A549 (cell line): ENCODE measurements at regions not wholly inside any gene's neighbourhood (a gene's known extent, or its start where the extent isn't known, plus 50 kb on each side); places are given as distances from the start of the nearest gene placed in this dataset.

Source experiments
- CBX2 ChIP-seq: fragments of 200-600 bp; sonication (generic); IDR thresholded peaks from 2 replicates; pipeline ENCODE4 v1.6.1; 2016; ENCODE audit warnings: low read depth, mild to moderate bottlenecking, borderline replicate concordance
- CTCF ChIP-seq: fragments of >200 bp; sonication (Bioruptor Twin); formaldehyde crosslinking; IDR thresholded peaks from 3 replicates; pipeline ENCODE4 v1.5.1; 2016
- POLR2AphosphoS2 ChIP-seq: conservative IDR thresholded peaks from 2 replicates; pipeline ENCODE4 v1.6.1; 2012; ENCODE audit warnings: low read length, improper control_type of control experiment, inconsistent platforms
- ZSCAN20 ChIP-seq: fragments of 250-450 bp; sonication (Bioruptor Pico); IDR thresholded peaks from 2 replicates; pipeline ENCODE4 v1.8.0; 2022; ENCODE audit warnings: mild to moderate bottlenecking, moderate library complexity
- TF ChIP-seq, protein P1 (sequence below): fragments of 200-600 bp; sonication (generic); IDR thresholded peaks from 2 replicates; pipeline ENCODE4 v1.6.1; 2016; ENCODE audit warnings: antibody characterized with exemption, mild to moderate bottlenecking, moderate library complexity

- TF ChIP-seq ZSCAN20 (CRISPR knock-in tag) (no peak), POLR2AphosphoS2 (no peak), CTCF (no peak), CBX2 (no peak)
- TF ChIP-seq, protein P1, sequence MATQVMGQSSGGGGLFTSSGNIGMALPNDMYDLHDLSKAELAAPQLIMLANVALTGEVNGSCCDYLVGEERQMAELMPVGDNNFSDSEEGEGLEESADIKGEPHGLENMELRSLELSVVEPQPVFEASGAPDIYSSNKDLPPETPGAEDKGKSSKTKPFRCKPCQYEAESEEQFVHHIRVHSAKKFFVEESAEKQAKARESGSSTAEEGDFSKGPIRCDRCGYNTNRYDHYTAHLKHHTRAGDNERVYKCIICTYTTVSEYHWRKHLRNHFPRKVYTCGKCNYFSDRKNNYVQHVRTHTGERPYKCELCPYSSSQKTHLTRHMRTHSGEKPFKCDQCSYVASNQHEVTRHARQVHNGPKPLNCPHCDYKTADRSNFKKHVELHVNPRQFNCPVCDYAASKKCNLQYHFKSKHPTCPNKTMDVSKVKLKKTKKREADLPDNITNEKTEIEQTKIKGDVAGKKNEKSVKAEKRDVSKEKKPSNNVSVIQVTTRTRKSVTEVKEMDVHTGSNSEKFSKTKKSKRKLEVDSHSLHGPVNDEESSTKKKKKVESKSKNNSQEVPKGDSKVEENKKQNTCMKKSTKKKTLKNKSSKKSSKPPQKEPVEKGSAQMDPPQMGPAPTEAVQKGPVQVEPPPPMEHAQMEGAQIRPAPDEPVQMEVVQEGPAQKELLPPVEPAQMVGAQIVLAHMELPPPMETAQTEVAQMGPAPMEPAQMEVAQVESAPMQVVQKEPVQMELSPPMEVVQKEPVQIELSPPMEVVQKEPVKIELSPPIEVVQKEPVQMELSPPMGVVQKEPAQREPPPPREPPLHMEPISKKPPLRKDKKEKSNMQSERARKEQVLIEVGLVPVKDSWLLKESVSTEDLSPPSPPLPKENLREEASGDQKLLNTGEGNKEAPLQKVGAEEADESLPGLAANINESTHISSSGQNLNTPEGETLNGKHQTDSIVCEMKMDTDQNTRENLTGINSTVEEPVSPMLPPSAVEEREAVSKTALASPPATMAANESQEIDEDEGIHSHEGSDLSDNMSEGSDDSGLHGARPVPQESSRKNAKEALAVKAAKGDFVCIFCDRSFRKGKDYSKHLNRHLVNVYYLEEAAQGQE = no peak
Observed at GRCh38 chr10:81096558-81096957, 558.9 kb downstream of the SH2D4B start.
